Activated CD4-positive, alpha-beta T cell treated with anti-CD3 and anti-CD28 coated beads, Interleukin-2, amount 50 U/mL, for 48 hours (primary cell): ENCODE measurements at regions not wholly inside any gene's neighbourhood (a gene's known extent, or its start where the extent isn't known, plus 50 kb on each side); places are given as distances from the start of the nearest gene placed in this dataset.

Source experiments
- DNase-seq, 2 experiments: peaks; one replicate each; pipeline ENCODE4 v3.0.0-alpha.2; 2020

DNA sequence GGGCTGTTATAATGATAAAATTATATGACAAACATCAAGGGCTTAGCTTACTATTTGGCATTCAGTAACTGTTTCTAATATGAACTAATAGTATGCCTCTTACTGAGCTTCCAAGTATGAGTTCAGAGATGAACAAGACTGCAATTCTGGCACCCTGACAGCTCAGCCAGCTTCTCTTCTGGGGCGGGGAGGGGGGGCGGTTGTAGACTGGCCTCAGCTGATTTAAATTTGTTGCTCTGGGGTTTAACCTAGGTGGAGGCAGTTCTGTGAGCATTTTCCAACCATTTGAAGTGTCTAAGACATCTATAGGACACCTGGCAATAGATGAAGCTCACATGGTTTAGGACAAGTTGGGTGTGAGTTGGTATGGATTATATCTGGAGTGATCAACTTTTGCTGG lies 401.9 kb downstream of the QKI start:
- DNase-seq: no peak

DNA sequence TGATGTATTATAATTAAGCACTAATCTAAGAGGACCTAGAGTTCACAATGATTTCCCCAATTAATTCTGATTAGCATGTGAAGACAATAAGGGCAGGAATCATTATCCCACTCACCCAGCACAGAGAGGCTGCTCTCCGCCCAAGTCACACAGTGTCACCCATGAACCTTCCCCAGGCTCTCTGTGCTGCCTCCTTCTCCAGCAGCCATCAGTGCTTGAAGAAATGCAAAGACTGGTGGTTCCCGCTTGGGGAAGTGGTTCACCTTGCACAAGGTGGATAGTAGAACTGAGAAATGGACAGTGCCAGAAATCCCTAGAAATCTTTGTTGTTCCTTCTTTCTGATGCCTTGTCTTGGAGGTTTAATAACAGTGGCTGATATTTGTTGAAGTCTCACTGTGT lies 401.3 kb downstream of the QKI start:
- no peak for DNase-seq

DNA sequence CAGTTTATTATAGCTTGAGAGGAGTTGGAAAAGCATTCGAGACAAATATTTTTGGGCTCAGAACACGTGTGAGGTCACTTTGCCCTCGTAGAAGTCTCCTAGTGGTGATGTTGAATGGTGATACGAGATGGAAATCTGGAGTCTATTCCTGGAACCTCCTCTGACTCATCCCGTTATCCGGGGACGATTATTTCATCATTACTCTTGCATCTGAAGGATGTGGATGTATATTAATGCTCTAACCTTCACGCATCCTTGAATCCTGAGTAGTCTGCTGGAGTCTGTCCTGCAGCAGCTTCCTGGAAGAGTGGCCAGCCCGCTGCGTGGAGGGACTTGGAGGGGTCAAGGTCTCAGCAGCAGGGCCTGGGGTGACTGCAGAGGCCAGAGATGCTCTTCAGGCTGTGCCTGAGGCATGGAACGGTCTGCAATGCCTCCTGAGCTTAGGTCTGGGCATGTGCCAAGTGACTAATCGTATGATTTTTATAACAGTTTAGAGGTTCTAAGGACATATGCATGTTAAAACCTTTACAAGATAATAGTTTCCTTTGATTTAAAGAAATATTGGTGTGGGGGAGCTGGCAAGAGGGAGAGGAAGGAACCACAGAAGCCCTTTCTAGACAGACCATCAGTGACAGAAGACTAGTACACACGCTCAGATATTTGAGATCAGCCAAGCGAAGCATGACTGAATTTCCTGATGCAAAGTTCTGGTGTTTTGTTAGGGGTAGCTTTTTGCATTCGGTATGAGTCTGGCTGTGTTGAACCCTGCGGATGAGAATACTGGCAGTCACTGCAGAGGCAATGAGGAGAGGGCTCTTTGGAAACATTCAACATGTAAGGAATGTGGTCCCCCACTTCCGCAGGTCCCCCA lies 400.2 kb downstream of the QKI start:
- no peak for DNase-seq

DNA sequence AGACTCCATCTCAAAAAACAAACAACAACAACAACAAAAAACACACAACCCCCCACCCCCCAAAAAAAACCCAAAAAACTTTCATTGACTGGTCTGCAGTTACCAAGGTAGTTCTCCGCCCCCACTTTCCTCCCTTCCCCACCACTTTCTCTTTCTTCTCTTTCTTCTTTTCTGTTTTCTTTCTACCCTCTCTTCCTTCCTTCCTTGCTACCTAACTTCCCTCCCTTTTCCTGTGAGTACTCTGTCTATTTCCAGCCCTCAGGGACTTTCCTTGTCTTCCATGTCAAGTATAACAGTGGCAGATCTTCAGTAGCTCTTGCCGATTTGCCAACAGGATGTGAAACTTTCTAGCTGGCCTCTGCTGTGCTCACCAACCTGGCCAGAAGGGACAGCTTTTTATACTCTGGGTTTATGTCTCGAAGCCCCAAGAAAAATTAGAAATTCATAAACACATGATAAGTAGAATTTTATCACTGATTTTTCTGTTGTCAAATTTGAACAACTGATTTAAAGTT lies 399.5 kb downstream of the QKI start:
- DNase-seq: no peak

DNA sequence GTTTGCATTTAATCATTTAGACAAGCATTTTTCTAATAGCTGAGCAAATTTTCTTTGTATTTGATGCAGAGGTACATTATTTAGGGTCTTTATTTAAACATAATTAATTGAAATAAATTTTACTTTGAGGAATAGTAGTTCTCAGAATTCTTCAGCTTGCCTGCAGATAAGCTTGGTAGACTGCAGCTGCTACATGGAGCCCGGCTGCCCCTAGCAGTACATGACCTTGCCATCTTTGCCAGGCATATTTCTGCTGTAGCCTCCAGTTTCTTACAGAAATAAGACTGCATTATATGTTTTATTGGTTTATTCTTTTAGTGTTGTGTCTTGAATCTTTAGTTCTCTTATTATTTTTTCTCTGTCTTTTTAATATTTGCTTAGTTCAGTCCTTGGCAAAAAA lies 396.8 kb downstream of the QKI start:
- no peak for DNase-seq

DNA sequence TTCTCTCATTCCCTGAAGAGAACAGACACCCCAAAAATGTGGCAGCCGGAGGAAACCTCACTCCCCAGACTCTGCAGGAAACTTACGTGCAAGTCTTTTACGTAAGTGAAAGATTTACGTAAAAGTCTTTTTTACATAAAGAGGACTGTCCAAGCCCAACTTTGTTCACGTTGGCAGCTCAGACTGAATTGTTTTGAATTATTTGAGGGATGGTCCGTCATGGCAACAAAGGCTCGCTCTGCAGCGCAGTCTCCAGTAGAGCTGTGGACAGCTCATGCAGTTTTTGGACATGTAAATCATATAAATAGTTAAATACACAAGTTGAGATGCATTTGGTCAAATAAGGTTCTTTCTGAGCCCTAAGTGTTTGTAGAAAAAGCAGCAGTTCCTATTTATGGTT lies 394.8 kb downstream of the QKI start:
- no peak for DNase-seq

DNA sequence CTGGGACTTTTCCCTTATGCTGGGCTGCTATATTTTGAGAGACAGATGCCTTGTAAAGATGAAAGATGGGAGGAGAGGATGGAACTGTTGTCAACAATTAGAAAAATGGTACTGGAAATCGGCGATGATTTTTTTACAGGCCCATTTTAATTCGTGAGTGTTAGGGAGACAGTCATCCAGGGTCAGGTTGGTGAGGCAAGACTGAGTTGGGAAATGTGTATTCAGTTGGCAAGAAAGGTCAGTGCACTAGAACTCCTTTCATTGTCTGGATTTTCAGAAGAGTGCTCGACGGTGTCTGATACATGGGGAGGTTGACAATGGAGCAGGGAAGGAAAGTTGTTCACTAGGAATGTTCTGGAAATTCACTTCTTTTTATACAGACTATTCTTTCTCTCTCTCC lies 394.4 kb downstream of the QKI start:
- no peak for DNase-seq

DNA sequence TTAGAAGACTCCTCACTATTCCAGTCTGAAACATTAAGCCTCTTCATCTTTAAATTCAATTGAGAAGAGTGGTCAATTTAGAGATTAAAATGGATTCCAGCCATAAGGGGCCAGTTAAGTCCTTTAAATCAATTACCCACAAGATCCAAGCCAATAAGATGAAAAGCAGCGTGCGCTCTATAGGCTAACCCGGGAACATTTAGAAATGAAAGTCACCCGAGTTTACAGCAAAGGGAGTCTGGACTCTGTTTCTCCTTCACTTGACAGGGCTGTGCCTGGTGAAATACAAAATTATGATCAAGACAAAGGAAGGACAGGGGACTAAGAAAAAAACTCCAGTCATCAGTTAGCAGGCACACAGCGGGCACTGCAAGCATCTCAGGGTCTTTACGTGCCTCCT lies 393.7 kb downstream of the QKI start:
- no peak for DNase-seq

DNA sequence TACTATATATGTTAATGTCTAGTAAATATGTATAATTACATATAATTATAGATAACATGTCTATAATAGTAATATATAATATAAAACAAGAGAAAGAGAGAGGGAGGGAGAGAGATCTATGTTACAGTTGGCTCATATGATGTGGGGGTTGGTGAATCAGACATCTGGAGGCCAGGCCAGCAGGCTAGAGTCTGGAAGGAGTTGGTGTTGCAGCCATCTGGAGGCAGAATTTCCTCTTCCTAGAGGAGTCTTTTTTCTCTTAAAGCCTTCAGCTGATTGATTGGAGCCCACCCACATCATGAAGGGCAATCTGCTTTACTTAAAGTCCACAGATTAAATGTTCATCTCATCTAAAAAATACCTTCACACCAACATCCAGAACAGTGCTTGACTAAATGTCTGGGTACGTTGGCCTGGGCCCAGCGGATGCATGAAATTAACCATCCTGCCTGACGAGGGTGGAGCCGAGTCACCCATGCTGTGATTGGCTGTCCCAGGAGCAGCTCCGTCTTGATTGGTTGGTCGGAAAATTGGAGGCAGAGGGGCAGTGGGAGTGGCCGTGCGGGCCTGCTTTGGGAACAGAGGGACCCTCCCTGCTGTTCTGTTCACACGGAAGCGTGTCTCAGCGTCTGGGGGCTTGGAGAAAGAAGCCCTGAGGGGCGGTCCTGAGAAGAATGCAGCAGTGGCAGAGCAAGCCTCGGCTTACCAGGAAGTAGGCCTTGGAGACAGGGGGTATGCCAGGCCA lies 392.4 kb downstream of the QKI start:
- DNase-seq: no peak

DNA sequence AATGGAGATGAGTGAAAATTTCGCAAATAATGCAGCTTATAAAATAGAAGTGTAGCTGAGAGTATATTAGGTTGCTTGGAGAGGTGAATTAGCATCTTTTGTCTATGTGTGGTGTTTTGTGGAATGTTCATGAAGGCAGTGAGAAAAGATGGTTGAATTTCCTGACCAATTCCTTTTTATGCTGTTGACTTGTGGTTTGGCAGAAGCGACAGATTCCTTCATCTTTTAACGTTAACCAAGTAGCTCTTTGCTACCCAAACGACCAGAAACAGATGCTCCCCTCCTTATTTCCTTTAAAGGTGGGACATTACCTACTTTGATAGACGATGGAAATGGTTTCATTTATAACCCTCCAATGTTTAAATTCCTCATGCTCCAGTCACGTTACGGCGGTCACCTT lies 390.5 kb downstream of the QKI start:
- no peak for DNase-seq

DNA sequence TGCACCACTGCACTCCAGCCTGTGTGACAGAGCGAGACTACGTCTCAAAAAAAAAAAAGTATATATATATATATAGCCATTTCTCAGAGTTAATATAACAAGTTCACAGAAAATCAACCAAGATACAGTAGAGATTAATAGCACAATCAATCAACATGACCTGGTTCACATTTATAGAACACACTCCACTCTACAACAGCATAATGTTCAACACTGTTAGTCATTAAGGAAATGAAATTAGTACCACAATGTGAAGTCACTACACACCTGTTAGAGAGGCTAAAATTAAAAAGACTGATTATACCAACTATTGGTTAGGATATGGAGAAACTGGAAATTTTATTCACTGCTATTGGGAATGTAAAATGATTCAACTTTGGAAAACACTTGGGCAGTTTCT lies 387.7 kb downstream of the QKI start:
- no peak for DNase-seq

DNA sequence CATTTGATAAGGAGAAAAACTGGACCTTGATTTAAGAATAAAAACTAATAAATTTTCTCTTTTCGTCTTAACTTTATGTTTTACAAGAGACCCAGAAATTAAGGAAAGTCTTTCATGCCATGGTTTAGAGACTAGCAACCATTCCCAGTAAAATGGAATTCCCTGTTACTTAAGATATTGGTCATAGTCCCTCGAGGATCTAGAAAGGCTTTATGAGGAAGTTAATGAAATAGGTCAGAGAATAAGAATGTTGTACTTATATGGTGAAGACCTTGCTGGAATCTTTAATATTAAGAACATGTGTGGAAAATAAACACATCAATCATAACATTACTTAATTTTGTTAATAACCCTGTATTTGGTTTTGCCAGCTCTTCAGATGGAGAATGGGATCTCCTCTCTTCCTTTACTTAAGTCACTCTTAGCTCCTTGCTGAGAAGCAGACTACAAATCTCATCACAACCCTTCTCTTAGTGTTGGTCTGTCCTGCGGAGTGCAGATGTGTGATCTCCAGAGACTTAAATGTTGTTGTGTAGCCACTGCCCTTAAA lies 382.9 kb downstream of the QKI start:
- no peak for DNase-seq

DNA sequence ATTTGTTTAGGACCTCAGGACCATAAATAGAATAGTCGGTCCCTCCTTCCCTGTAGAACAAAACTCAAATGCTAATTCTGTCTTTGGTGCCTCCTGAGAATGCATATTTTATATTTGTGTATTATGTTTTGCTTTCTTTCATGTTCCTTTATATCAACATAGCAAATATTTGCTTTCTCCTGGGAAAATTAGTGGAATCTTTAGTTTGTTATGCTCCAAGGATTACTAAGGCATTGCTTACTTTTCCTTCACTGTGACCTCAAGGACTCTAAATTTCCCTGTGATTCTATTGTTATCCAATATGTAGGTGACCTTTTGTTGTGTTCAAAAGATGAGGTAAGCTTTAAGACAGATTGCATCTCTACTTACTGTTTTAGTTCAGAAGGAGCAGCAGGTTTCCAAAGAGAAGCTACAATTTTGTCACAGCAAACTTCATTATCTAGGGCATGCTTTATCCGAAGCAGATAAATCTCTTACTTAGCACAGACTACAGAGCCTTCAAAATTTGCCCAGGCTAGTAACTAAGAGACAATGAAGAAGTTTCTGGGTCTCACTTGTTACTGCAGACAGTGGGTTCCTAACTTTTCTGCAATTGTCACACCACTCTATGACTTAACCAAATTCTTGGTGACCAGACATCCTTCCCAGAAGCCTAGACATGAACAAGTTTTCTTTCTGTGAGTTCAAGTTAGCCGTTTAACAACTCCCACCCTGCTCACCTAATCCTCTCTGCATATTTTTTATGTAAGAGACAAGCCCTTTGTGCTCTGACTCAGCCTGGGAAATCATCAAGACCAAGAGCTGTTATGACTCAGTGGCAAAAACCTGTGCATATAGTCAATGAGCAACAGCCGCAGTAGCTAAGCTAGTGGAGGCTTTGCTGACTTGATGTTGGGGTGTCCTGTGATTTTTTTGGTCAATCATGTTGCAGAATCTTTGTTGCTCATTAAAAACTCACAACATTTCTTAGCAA lies 378.8 kb downstream of the QKI start:
- no peak for DNase-seq

DNA sequence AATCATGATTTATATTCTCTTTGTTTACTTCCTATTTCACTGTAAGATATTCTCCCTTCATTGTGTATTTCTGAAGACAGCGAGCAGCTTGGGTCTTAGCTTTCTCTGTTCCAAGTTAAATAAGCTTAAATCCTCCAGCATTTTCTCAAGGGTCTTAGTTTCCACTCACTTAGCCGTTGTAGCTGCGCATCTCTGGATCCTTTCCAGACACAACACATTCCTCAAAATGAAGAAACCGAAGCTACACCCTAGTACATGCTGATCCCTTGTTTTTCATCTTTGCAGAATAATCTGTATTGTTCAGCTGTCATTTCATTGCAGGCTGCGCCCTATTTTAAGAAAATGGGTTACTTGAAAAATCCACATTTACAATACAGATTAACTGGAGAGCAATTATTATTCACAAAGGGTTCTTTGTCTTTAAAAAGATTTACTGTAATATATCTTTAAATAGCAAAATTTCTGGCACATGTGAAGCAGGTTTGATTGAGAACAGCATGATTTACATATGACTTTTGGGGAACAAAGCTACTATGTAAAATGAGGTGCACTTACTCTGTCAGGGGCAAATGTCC lies 375.8 kb downstream of the QKI start:
- DNase-seq: no peak

DNA sequence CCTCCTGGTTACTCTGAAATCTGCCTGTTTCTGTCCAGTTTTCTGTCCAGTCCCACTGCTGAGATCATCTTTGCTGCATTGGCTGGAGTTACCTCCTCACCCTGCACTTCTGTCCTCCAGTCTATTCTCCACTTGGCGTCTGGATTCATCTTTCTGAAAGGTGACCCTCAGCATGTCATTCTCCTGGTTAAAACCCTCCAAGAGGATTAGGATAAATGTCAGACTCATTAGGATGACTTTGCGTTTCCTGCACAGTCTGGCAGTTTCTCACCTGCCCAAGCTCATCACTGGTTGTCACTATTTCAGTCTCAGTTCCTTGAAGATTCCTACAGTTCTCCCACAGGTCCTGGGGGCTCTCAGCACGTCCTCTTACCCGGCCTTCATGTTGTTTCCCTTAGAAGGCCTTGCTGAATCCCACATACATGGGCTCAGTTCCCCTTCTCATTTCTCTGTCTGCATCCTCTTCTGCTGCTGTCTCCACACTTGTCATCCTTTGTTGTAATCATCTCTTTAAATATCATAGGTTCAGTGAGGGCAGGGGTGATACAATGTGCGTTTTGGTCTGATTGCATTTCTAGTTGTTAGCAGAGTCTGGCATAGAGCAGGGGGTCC lies 374.8 kb downstream of the QKI start:
- no peak for DNase-seq

DNA sequence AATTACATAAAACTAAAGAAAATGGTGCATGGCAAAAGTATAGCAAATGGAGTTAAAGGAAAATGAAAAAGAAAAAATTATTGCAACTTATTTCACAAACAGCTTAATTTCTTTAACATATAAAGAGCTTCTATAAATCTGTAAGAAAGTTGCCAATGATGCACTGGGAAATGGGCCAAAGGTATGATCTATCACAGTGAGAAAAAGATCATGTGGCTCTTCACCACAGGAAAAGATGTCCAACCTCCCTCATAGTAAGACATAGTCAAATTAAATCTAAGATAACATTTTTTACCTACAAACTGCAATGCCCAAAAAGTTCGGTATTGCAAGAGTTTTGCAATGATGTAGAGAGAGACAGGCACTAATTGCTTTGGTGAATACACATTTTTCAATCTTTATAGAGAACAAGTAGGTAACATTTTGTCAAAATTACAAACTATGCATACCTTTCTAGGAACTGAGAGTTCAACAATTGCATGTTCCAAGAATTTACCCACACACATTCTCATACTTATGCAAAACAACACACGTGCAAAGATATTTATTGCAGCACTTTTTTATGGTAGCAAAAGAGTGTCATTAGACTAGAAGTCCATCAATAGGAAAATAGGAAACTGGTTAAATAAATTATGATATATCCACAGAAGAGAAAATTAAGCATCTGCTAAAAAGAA lies 372.6 kb downstream of the QKI start:
- DNase-seq: no peak

DNA sequence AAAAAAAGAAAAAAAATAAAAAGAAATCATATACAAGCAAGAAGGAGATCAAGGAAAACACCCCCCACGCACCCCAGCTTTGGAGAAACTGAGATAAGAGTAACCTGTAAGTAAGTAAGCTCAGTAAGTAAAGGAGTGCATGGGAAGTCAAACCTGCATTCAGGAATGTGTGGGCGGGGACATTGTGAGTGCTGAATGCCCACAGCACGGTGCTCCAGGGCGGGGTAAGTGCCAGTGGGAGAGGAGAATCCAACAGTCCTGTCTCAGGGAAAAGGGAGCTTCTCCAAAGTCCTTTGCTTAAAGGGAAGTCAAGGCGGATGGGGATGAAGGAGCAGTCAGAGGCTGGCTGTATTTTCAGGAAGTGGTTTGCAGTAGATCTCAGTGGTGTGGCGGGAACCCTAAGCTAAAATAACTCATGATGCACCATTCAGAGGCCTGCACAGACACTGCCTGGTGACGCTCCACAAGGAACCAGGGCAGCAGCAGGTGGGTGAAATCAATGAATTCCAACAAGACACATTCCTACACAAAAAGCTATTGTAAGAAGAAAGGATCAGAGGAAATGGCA lies 368.0 kb downstream of the QKI start:
- no peak for DNase-seq

DNA sequence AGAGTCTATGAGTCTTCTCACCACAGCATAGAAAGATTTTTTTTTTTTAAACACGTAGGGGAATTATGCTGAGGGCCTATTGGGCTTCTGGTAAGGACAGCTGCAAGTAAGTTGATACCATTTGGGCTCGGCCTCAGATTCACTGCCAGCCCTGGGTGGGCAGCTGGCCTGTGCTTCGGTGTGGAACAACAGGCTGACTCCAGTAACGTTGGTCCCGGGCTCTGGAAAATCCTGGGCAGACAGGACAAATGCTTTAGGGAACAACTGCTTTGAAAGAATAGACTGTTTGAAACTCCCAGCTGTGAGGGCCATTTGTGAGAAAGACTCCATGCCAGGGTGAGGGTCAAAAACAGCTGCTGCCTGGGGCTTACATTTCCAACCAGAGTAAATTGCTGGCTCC lies 366.5 kb downstream of the QKI start:
- no peak for DNase-seq

DNA sequence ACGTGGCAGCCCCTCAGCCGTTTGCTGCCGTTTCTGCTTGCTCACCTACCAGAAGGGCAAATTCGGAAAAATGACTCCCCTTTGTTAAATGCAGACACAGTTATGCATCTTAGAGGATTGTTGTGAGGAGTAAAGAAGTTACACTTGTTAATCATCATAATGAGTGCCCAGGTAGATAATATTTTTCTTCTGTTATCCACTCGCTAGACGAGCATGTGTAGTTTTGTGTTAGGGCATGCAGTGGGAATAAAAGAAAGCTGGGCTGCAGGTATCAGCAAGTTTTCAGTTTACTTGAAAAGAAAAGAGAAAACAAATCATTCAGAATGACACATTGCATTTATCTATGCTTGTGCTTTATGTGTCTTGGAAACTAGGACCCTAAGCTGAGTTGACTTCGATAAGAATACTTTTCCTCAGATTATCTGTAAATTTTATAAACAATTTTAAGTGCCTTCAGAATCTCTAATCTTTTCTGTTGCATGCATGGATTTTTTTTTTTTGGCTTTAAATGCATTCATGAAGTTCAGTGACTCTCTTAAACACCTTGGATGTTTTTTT lies 365.3 kb downstream of the QKI start:
- no peak for DNase-seq

DNA sequence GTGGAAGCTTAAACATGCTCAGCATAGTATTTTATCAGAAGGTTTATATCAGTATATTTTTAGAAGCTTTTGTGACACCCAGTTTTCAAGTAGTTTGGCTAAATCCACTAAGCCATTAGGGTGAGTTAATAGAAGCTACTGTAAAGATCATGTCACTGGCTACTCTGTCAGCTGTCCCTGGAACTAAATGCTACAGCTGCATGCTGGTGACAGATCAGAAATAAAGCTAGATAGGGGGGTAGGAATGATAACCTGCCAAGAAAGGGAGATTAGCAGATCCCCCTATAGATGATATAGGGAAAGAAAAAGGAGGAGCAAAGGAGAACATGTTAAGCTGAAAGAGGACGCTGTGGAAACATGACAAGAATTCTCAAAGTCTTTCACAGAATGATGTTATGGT lies 363.2 kb downstream of the QKI start:
- DNase-seq: no peak
